Spleen (tissue), 11 donors: ENCODE measurements at regions not wholly inside any gene's neighbourhood (a gene's known extent, or its start where the extent isn't known, plus 50 kb on each side); places are given as distances from the start of the nearest gene placed in this dataset.

Experiments used
- DNase-seq: peaks from one replicate; pipeline ENCODE4 v3.0.0-alpha.2; 2020
- H3K27ac ChIP-seq, 8 donors: fragments of 200-600 bp; sonication (generic) in 7 of 8; 1 replicate in 4 of 8; 2 replicates in 4 of 8; pipeline versions ENCODE4 v1.5.0 to v1.8.0; 2016 to 2021; ENCODE audit warnings: inconsistent platforms in 4 of 8, mild to moderate bottlenecking in 4 of 8, moderate library complexity in 1 of 8
- H3K27me3 ChIP-seq, 7 donors: fragments of 200-600 bp; sonication (generic) in 6 of 7; replicated peaks in 1 of 7; 1 replicate in 4 of 7; 2 replicates in 3 of 7; pipeline versions ENCODE4 v1.5.0 to v1.8.0; 2016 to 2021; ENCODE audit warnings: inconsistent platforms in 3 of 7, mild to moderate bottlenecking in 1 of 7
- H3K36me3 ChIP-seq, 6 donors: fragments of 200-600 bp; sonication (generic) in 5 of 6; 1 replicate in 4 of 6; 2 replicates in 2 of 6; pipeline versions ENCODE4 v1.5.0 to v1.8.0; 2016 to 2021; ENCODE audit warnings: inconsistent platforms in 2 of 6
- H3K4me1 ChIP-seq, 6 donors: fragments of 200-600 bp; sonication (generic) in 5 of 6; 1 replicate in 3 of 6; 2 replicates in 3 of 6; pipeline versions ENCODE4 v1.5.0 to v1.8.0; 2016 to 2021; ENCODE audit warnings: inconsistent platforms in 3 of 6
- H3K4me3 ChIP-seq, 8 donors: fragments of 200-600 bp; sonication (generic) in 7 of 8; 1 replicate in 4 of 8; 2 replicates in 4 of 8; pipeline versions ENCODE4 v1.5.0 to v1.8.0; 2016 to 2021; ENCODE audit warnings: inconsistent platforms in 4 of 8, mild to moderate bottlenecking in 4 of 8, moderate library complexity in 2 of 8
- H3K9me3 ChIP-seq, 8 donors: fragments of 200-600 bp; sonication (generic) in 7 of 8; 1 replicate in 4 of 8; 2 replicates in 4 of 8; pipeline versions ENCODE4 v1.5.0 to v1.8.0; 2016 to 2021; ENCODE audit warnings: inconsistent platforms in 4 of 8
- POLR2A ChIP-seq, 3 donors: fragments of 450-650 bp; IDR thresholded peaks; one replicate each; pipeline ENCODE4 v1.5.1; 2017; ENCODE audit warnings: antibody characterized with exemption in 3 of 3, mild to moderate bottlenecking in 1 of 3
- POLR2AphosphoS5 ChIP-seq, 3 donors: sonication (generic); formaldehyde crosslinking; IDR thresholded peaks; one replicate each; pipeline ENCODE4 v1.5.1; 2017; ENCODE audit warnings: antibody characterized with exemption in 3 of 3
- WGBS, 5 donors: extraction: QIAGEN DNeasy Blood & Tissue Kit in 3 of 5; methylation state at CpG; one replicate each; pipeline versions ENCODE4 v1.1.5 to v1.1.7; 2013 to 2018; 5-methylcytosine and 5-hydroxymethylcytosine counted together
- intact Hi-C: fragments of 100-400 bp; cut with DNase I; formaldehyde crosslinking; loops from one replicate; pipeline ENCODE4 v1.15.0; 2023; ENCODE audit warnings: low total_unique reads
- TF ChIP-seq, protein P1 (sequence below), 11 experiments: fragments of 200-600 bp in 7 of 11; fragments of 450-650 bp in 4 of 11; sonication (generic) in 4 of 11; IDR thresholded peaks in 8 of 11; conservative IDR thresholded peaks in 3 of 11; 1 replicate in 7 of 11; 2 replicates in 4 of 11; pipeline versions ENCODE4 v1.4.0 to v1.8.0; 2016 to 2021; ENCODE audit warnings: antibody characterized with exemption in 11 of 11, inconsistent platforms in 4 of 11, mild to moderate bottlenecking in 1 of 11
- donor health status: healthy with polysubstance abuse.
- donor health status: DM: no; HTN: no; CAD: no; lungs with moderate emphysema.
- donor health status: DM: no; HTN: no; CAD: no.
- donor health status: Bipolar disorder and iron deficiency.
- donor health status: healthy.
- donor health status: DM: no; HTN: no; CAD: no.
- donor health status: DM: yes; HTN: yes; CAD: no.

DNA sequence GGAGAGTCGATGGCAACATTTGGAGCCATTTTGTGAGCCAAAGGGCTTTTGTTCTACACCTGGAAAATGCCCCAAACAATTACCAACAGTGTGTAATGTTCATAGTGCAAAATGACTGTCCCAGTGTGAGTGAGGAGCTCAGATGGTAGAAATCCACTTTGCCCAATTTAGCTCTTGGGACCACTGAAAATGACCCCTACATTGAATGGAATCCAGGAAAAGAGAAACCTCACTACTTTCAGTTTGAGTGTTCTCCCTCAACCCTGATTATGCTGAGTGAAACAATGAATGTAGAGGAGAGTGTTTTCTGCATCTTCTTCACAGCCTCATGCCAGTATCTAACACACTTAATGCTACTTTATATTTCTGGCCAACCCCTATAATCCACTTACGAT, 84.9 kb upstream of the NRN1 start:
- H3K27ac ChIP-seq = no peak overlapping the region
- H3K27me3 ChIP-seq = no peaks in the 10 kb centered on the region
- H3K36me3 ChIP-seq = no peaks in the 10 kb centered on the region
- intact Hi-C loops = no loop called here
- WGBS, 5 donors = 82 to 88% (median 86%) methylated on average over 2 of the region's 2 CpGs
- TF ChIP-seq POLR2AphosphoS5 (IDR thresholded peaks at IDR 0.05) (no peak), POLR2A (IDR thresholded peaks at IDR 0.05) (no peak)
- TF ChIP-seq, protein P1, sequence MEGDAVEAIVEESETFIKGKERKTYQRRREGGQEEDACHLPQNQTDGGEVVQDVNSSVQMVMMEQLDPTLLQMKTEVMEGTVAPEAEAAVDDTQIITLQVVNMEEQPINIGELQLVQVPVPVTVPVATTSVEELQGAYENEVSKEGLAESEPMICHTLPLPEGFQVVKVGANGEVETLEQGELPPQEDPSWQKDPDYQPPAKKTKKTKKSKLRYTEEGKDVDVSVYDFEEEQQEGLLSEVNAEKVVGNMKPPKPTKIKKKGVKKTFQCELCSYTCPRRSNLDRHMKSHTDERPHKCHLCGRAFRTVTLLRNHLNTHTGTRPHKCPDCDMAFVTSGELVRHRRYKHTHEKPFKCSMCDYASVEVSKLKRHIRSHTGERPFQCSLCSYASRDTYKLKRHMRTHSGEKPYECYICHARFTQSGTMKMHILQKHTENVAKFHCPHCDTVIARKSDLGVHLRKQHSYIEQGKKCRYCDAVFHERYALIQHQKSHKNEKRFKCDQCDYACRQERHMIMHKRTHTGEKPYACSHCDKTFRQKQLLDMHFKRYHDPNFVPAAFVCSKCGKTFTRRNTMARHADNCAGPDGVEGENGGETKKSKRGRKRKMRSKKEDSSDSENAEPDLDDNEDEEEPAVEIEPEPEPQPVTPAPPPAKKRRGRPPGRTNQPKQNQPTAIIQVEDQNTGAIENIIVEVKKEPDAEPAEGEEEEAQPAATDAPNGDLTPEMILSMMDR (IDR thresholded peaks at IDR 0.05 in 8 of 11, conservative IDR thresholded peaks at IDR 0.05 in 3 of 11) = no peak
- H3K9me3 ChIP-seq = no peaks in the 10 kb centered on the region
- H3K4me3 ChIP-seq = no peak overlapping the region
- no peak for DNase-seq
- no peaks in the 10 kb centered on the region for H3K4me1 ChIP-seq

DNA sequence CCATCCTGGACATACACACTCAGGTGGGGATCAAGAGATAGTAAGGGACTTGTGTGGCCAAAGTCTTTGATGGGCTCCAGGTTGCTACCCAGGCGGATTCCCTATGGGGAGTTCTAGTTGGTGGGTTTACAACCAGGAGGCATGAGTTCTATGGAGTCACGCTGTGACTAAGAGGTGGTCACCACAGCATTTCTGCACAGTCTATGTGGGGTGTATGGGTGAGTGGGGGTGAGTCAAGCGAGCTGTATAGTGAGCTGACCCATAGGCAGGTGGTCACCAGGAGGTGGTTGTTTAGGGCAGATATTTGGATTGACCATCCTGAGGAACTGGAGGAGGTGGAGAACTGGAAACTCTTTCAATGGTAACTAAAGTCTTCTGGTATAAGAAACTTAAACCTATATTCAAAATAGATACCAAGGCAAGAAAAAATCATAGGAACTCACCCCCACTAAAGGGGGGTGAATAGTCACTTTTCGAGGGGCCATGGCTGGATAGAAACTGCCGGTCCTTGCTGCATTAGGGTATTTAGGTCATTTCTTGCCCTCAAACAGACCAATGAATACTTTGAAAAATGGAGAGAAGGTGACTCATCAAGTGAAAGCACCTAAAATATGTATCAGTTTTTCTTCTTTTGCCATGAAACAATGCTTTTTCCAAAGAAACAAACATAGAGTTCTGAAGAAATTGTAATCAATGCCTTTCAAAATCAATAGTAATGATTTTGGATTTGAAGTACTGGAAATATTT, 84.3 kb upstream of the NRN1 start:
- Histone ChIP-seq H3K4me1 (no peaks in the 10 kb centered on the region), H3K4me3 (no peak overlapping the region), H3K27me3 (no peaks in the 10 kb centered on the region), H3K9me3 (no peaks in the 10 kb centered on the region), H3K36me3 (no peaks in the 10 kb centered on the region), H3K27ac (no peak overlapping the region)
- 72 to 90% (median 84%) methylated on average over 5 of the region's 5 CpGs for WGBS, 5 donors
- DNase-seq = no peak
- no peak for TF ChIP-seq POLR2A (IDR thresholded peaks at IDR 0.05)
- TF ChIP-seq POLR2AphosphoS5 (IDR thresholded peaks at IDR 0.05) = no peak
- TF ChIP-seq, protein P1 (IDR thresholded peaks at IDR 0.05 in 8 of 11, conservative IDR thresholded peaks at IDR 0.05 in 3 of 11) = no peak
- intact Hi-C loops = no loop called here

DNA sequence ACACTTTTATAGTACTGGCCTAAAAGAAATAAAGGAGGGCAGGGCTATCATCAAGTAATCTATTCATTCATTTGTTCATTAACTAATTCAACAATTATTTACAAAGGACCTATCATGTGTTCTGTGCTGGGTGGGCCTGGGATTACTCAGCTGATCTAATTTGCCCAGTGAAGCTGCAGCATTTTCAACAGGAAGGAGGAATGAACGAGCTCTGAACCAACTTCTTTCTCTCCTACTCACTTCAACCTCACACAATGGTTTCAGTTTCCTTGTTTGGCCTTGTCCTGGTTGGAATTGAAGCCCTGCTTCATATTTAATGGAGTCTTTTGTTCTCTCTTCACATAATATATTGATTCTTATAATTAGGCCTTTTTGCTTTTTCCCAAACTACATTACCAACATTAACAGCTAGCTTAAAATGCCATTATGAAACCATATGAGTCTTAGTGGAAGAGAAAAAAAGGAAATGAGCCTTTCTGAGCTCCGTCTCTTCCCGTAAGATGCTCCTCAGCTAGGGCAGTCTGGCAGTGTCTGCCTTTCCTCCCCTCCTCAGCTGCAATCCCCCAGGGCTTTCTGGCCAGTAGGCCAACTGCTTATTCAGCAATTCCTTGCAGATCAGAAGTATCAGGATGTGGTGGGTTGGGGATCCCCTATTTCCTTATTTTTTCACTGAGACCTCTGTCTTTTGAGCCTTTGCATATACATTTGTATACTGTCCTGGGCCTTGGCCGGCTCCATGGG, 79.4 kb upstream of the NRN1 start:
- no peaks in the 10 kb centered on the region for H3K36me3 ChIP-seq
- H3K27ac ChIP-seq = no peak overlapping the region
- 30 to 76% (median 34%) methylated on average over 4 of the region's 4 CpGs for WGBS, 5 donors
- H3K9me3 ChIP-seq = peaks cover 0 to 27% (median 14%) of the 10 kb centered on the region in 8 donors
- intact Hi-C loops = no loop called here
- no peaks in the 10 kb centered on the region for H3K4me1 ChIP-seq
- TF ChIP-seq POLR2AphosphoS5 (IDR thresholded peaks at IDR 0.05) = no peak
- TF ChIP-seq, protein P1 (IDR thresholded peaks at IDR 0.05 in 8 of 11, conservative IDR thresholded peaks at IDR 0.05 in 3 of 11) = no peak
- TF ChIP-seq POLR2A (IDR thresholded peaks at IDR 0.05) = no peak
- no peaks in the 10 kb centered on the region for H3K27me3 ChIP-seq
- no peak for DNase-seq
- H3K4me3 ChIP-seq = no peak overlapping the region

DNA sequence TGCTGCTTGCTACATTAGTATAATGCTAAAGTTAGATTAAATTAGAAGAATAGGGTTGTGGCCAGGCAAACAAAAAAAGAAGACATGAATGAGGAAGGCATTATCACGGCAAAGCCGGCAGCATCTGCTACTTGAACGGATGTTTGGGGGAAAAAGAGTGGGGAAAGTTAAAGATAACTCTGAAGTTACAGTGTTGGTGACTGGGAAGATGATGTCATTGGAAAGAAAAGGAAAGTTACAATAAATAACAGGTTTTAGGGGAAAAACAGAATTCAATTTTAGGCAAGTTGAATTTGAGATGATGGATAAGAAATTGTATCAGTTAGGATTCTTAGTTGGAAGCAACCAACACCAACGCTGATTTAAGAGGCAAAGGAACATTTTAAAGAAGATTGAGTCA, 74.2 kb upstream of the NRN1 start:
- no peaks in the 10 kb centered on the region for H3K36me3 ChIP-seq
- no peaks in the 10 kb centered on the region for H3K4me1 ChIP-seq
- no peaks in the 10 kb centered on the region for H3K27me3 ChIP-seq
- TF ChIP-seq, protein P1 (IDR thresholded peaks at IDR 0.05 in 8 of 11, conservative IDR thresholded peaks at IDR 0.05 in 3 of 11) = no peak
- no peak for TF ChIP-seq POLR2A (IDR thresholded peaks at IDR 0.05)
- TF ChIP-seq POLR2AphosphoS5 (IDR thresholded peaks at IDR 0.05) = no peak
- 84 to 94% (median 89%) methylated on average over 4 of the region's 4 CpGs for WGBS, 5 donors
- no peak for DNase-seq
- H3K9me3 ChIP-seq = peaks cover 0 to 27% (median 14%) of the 10 kb centered on the region in 8 donors
- no peak overlapping the region for H3K4me3 ChIP-seq
- no peak overlapping the region for H3K27ac ChIP-seq
- intact Hi-C loops = no loop called here
